DND-41 (cell line): ENCODE measurements at regions not wholly inside any gene's neighbourhood (a gene's known extent, or its start where the extent isn't known, plus 50 kb on each side); places are given as distances from the start of the nearest gene placed in this dataset.

ENCODE experiments used
- ATAC-seq: fragments of 200-7000 bp; cut with Tn5 transposase; 3 replicates; pipeline ENCODE4 v1.9.1; 2021; ENCODE audit warnings: low read depth; ENCODE audit not compliant: insufficient read depth
- DNase-seq: peaks from one replicate; pipeline ENCODE4 v3.0.0-alpha.2; 2020
- H2AFZ ChIP-seq: 2 replicates; pipeline ENCODE4 v1.6.0; 2012; ENCODE audit warnings: low read depth, low read length
- H3K27ac ChIP-seq: 2 replicates; pipeline ENCODE4 v1.5.1; 2012; ENCODE audit warnings: low read length, inconsistent platforms
- H3K27me3 ChIP-seq: fragments of 200-600 bp; sonication (generic); 2 replicates; pipeline ENCODE4 v1.6.0; 2012; ENCODE audit warnings: low read length, mild to moderate bottlenecking, inconsistent platforms; ENCODE audit not compliant: insufficient read depth, poor library complexity
- H3K36me3 ChIP-seq: 2 replicates; pipeline ENCODE4 v1.5.1; 2012; ENCODE audit warnings: low read length, inconsistent platforms; ENCODE audit not compliant: insufficient read depth
- H3K4me1 ChIP-seq: 2 replicates; pipeline ENCODE4 v1.5.1; 2012; ENCODE audit warnings: mild to moderate bottlenecking, low read length; ENCODE audit not compliant: insufficient read depth
- H3K4me2 ChIP-seq: 2 replicates; pipeline ENCODE4 v1.6.0; 2012; ENCODE audit warnings: mild to moderate bottlenecking, moderate library complexity, low read length, inconsistent platforms; ENCODE audit not compliant: insufficient read depth
- H3K4me3 ChIP-seq, 2 experiments: fragments of 200-600 bp in 1 of 2; shearing (Covaris generic) in 1 of 2; 2 replicates each; pipeline ENCODE4 v1.5.1; 2012 to 2016; ENCODE audit warnings: inconsistent platforms in 2 of 2, low read length in 2 of 2, mild to moderate bottlenecking in 2 of 2, low read depth in 1 of 2, moderate library complexity in 1 of 2
- H3K79me2 ChIP-seq: 2 replicates; pipeline ENCODE4 v1.6.0; 2012; ENCODE audit warnings: low read length, inconsistent platforms; ENCODE audit not compliant: insufficient read depth
- H3K9ac ChIP-seq: 2 replicates; pipeline ENCODE4 v1.6.0; 2012; ENCODE audit warnings: low read depth, mild to moderate bottlenecking, inconsistent platforms, low read length, moderate library complexity
- H3K9me3 ChIP-seq: 2 replicates; pipeline ENCODE4 v1.5.1; 2012; ENCODE audit warnings: low read length, moderate library complexity, mild to moderate bottlenecking, inconsistent platforms; ENCODE audit not compliant: insufficient read depth, severe bottlenecking
- H4K20me1 ChIP-seq: 2 replicates; pipeline ENCODE4 v1.6.0; 2012; ENCODE audit warnings: low read length; ENCODE audit not compliant: insufficient read depth
- CTCF ChIP-seq: IDR thresholded peaks from 2 replicates; pipeline ENCODE4 v1.5.1; 2012; ENCODE audit warnings: borderline replicate concordance, low read length, moderate library complexity, mild to moderate bottlenecking; ENCODE audit not compliant: poor library complexity, severe bottlenecking; ENCODE audit errors: extremely low read depth
- EZH2 ChIP-seq: IDR thresholded peaks from 3 replicates; pipeline ENCODE4 v1.6.1; 2012; ENCODE audit warnings: borderline replicate concordance, low read depth, mild to moderate bottlenecking, moderate library complexity, low read length, inconsistent platforms; ENCODE audit not compliant: severe bottlenecking

- H3K27ac ChIP-seq = no peak overlapping the region
- H3K9ac ChIP-seq = no peak overlapping the region
- H4K20me1 ChIP-seq = no peaks in the 10 kb centered on the region
These were observed 371.9 kb upstream of the KCNH7 start for GRCh38 chr2:163210430-163210918.

GRCh38 chr2:163207693-163208370 is 369.3 kb upstream of the KCNH7 start:
- H2AFZ ChIP-seq = no peak overlapping the region

More at GRCh38 chr2:163210430-163210918, 371.9 kb upstream of the KCNH7 start:
- TF ChIP-seq CTCF (no peak), EZH2 (no peak)
- Histone ChIP-seq H3K4me1 (no peaks in the 10 kb centered on the region), H2AFZ (no peak overlapping the region), H3K4me2 (no peak overlapping the region), H3K79me2 (no peaks in the 10 kb centered on the region), H3K36me3 (no peaks in the 10 kb centered on the region), H3K27me3 (no peaks in the 10 kb centered on the region), H3K4me3 (no peak overlapping the region), H3K9me3 (no peaks in the 10 kb centered on the region)
- DNase-seq (no peak), ATAC-seq (no peak)

GRCh38 chr2:163205589-163206254 is 367.2 kb upstream of the KCNH7 start:
- H3K27ac ChIP-seq = no peak overlapping the region
- H3K4me3 ChIP-seq = no peak overlapping the region
- TF ChIP-seq CTCF (no peak), EZH2 (no peak)
- H3K9ac ChIP-seq = no peak overlapping the region
- no peak overlapping the region for H2AFZ ChIP-seq
- DNase-seq (no peak), ATAC-seq (no peak)
- H3K4me2 ChIP-seq = no peak overlapping the region
- H3K79me2 ChIP-seq = no peaks in the 10 kb centered on the region
- no peaks in the 10 kb centered on the region for H3K36me3 ChIP-seq
- H3K4me1 ChIP-seq = no peaks in the 10 kb centered on the region
- peaks cover under 1% of the 10 kb centered on the region for H3K27me3 ChIP-seq
- no peaks in the 10 kb centered on the region for H3K9me3 ChIP-seq
- H4K20me1 ChIP-seq = no peaks in the 10 kb centered on the region

More at GRCh38 chr2:163207693-163208370, 369.3 kb upstream of the KCNH7 start:
- Histone ChIP-seq H4K20me1 (no peaks in the 10 kb centered on the region), H3K4me1 (no peaks in the 10 kb centered on the region), H3K36me3 (no peaks in the 10 kb centered on the region), H3K9me3 (no peaks in the 10 kb centered on the region), H3K4me2 (no peak overlapping the region), H3K79me2 (no peaks in the 10 kb centered on the region), H3K4me3 (no peak overlapping the region), H3K27me3 (no peaks in the 10 kb centered on the region), H3K9ac (no peak overlapping the region), H3K27ac (no peak overlapping the region)
- DNase-seq (no peak), ATAC-seq (no peak)
- no peak for TF ChIP-seq EZH2
- no peak for TF ChIP-seq CTCF
